Upper lobe of left lung (tissue), 4 donors: ENCODE measurements at regions not wholly inside any gene's neighbourhood (a gene's known extent, or its start where the extent isn't known, plus 50 kb on each side); places are given as distances from the start of the nearest gene placed in this dataset.

Source experiments
- CTCF ChIP-seq, 6 experiments: fragments of 450-650 bp in 4 of 6; fragments of 200-600 bp in 2 of 6; sonication (generic) in 2 of 6; IDR thresholded peaks; one replicate each; pipeline ENCODE4 v1.5.1; 2016 to 2019; ENCODE audit warnings: antibody characterized with exemption in 6 of 6
- EP300 ChIP-seq, 4 donors: sonication (generic); formaldehyde crosslinking; IDR thresholded peaks; one replicate each; pipeline ENCODE4 v1.5.1; 2017; ENCODE audit warnings: antibody characterized with exemption in 4 of 4, control low read depth in 2 of 4
- POLR2A ChIP-seq, 4 donors: fragments of 450-650 bp; IDR thresholded peaks; one replicate each; pipeline ENCODE4 v1.5.1; 2016 to 2017; ENCODE audit warnings: antibody characterized with exemption in 4 of 4, mild to moderate bottlenecking in 2 of 4
- POLR2AphosphoS5 ChIP-seq, 2 donors: sonication (generic); formaldehyde crosslinking; IDR thresholded peaks; one replicate each; pipeline ENCODE4 v1.5.1; 2017; ENCODE audit warnings: antibody characterized with exemption in 2 of 2

DNA sequence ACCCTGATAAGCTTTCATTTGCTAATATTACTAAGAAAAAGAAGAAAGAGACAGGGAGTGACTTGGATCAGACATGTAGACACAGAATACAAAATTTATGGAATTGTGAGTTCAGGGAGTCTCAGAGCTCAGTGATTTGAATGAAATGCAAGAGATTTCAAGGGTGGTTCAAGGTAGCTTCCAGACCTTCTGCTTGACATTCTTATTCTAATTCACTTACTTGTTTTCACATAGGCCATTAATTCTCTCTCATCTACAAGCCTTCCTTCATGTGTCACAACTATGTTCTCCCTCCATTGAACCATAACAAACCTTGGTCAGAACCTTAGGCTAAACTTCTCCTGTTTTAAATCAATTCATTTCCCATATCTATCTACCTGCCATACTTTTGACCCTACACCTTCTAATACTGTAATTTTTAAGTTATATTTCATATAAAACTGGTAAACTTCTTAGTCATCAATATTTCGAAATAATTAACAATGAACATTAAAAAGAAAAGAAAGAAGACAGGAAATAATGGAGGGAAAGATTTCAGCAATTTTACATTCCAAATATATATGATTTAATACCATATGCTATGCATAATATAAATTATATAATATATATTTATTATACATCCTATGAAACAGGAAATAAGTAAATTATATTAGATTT is 139.2 kb upstream of the PDE1A start:
- TF ChIP-seq POLR2AphosphoS5 (IDR thresholded peaks at IDR 0.05): no peak
- no peak for TF ChIP-seq POLR2A (IDR thresholded peaks at IDR 0.05)
- no peak for TF ChIP-seq CTCF (IDR thresholded peaks at IDR 0.05)
- no peak for TF ChIP-seq EP300 (IDR thresholded peaks at IDR 0.05)
